Testis (tissue), 2 donors: ENCODE measurements at regions not wholly inside any gene's neighbourhood (a gene's known extent, or its start where the extent isn't known, plus 50 kb on each side); places are given as distances from the start of the nearest gene placed in this dataset.
"Not testable (repeated sequence)": the region's sequence is repeated elsewhere in the genome, so short reads cannot be mapped to it uniquely, and the experiment has no call there.

Experiments
- DNase-seq: peaks from one replicate; pipeline ENCODE4 v3.0.0-alpha.2; 2019
- H3K27ac ChIP-seq, 2 donors: fragments of 200-600 bp; sonication (generic); one replicate each; pipeline ENCODE4 v1.5.1; 2019
- H3K27me3 ChIP-seq: fragments of 200-600 bp; sonication (generic); one replicate; pipeline ENCODE4 v1.5.1; 2019
- H3K36me3 ChIP-seq: fragments of 200-600 bp; sonication (generic); one replicate; pipeline ENCODE4 v1.5.1; 2017; ENCODE audit warnings: low read depth; ENCODE audit errors: missing control alignments
- H3K4me1 ChIP-seq: fragments of 200-600 bp; sonication (generic); one replicate; pipeline ENCODE4 v1.5.1; 2019
- H3K4me3 ChIP-seq, 2 donors: fragments of 200-600 bp; sonication (generic); one replicate each; pipeline ENCODE4 v1.5.1; 2017 to 2019
- H3K9me3 ChIP-seq: fragments of 200-600 bp; sonication (generic); one replicate; pipeline ENCODE4 v1.5.1; 2017
- WGBS, 2 donors: methylation state at CpG; one replicate each; pipeline ENCODE4 v1.1.5; 2018; 5-methylcytosine and 5-hydroxymethylcytosine counted together
- intact Hi-C: fragments of 100-400 bp; cut with DNase I; formaldehyde crosslinking; loops from one replicate; pipeline ENCODE4 v1.15.1; 2023; ENCODE audit warnings: low total_unique reads

GRCh38 chr1:143803095-143803494, 168.7 kb downstream of the FAM72C start:
- H3K36me3 ChIP-seq, H3K27me3 ChIP-seq, H3K27ac ChIP-seq, intact Hi-C loops, DNase-seq, H3K9me3 ChIP-seq, H3K4me3 ChIP-seq, H3K4me1 ChIP-seq: not testable (repeated sequence)
- WGBS, 2 donors = no CpG with 5 or more reads among the region's 13 CpGs

- H3K27me3 ChIP-seq, H3K4me3 ChIP-seq, DNase-seq, H3K27ac ChIP-seq, H3K4me1 ChIP-seq, intact Hi-C loops, H3K9me3 ChIP-seq, H3K36me3 ChIP-seq: not testable (repeated sequence)
- WGBS, 2 donors = no CpG with 5 or more reads among the region's 22 CpGs
These were observed 172.1 kb downstream of the FAM72C start for GRCh38 chr1:143799568-143800187.

GRCh38 chr1:143796369-143796768, 175.4 kb downstream of the FAM72C start:
- H3K36me3 ChIP-seq, intact Hi-C loops, H3K4me3 ChIP-seq, H3K9me3 ChIP-seq, H3K4me1 ChIP-seq, DNase-seq, H3K27ac ChIP-seq, H3K27me3 ChIP-seq: not testable (repeated sequence)
- WGBS, 2 donors = no CpG with 5 or more reads among the region's 3 CpGs

GRCh38 chr1:143792047-143792937, 179.5 kb downstream of the FAM72C start:
- H3K27ac ChIP-seq, H3K4me1 ChIP-seq, H3K27me3 ChIP-seq, DNase-seq, intact Hi-C loops, H3K4me3 ChIP-seq, H3K36me3 ChIP-seq, H3K9me3 ChIP-seq: not testable (repeated sequence)
- no CpG with 5 or more reads among the region's 57 CpGs for WGBS, 2 donors

GRCh38 chr1:143786381-143786780, 185.4 kb downstream of the FAM72C start:
- H3K4me3 ChIP-seq, H3K9me3 ChIP-seq, H3K36me3 ChIP-seq, DNase-seq, H3K27ac ChIP-seq, H3K4me1 ChIP-seq, H3K27me3 ChIP-seq, intact Hi-C loops: not testable (repeated sequence)
- WGBS, 2 donors = no CpG with 5 or more reads among the region's 3 CpGs

GRCh38 chr1:143785883-143786282, 185.9 kb downstream of the FAM72C start:
- intact Hi-C loops, H3K27ac ChIP-seq, DNase-seq, H3K4me1 ChIP-seq, H3K4me3 ChIP-seq, H3K27me3 ChIP-seq, H3K9me3 ChIP-seq, H3K36me3 ChIP-seq: not testable (repeated sequence)
- WGBS, 2 donors = no CpG with 5 or more reads among the region's 7 CpGs

- H3K27ac ChIP-seq, DNase-seq, intact Hi-C loops, H3K36me3 ChIP-seq, H3K27me3 ChIP-seq, H3K4me3 ChIP-seq, H3K9me3 ChIP-seq, H3K4me1 ChIP-seq: not testable (repeated sequence)
- WGBS, 2 donors = no CpG with 5 or more reads among the region's 11 CpGs
These were observed 187.4 kb downstream of the FAM72C start for GRCh38 chr1:143784239-143784882.

GRCh38 chr1:143778178-143778577, 193.6 kb downstream of the FAM72C start:
- H3K27me3 ChIP-seq, intact Hi-C loops, H3K36me3 ChIP-seq, H3K9me3 ChIP-seq, DNase-seq, H3K27ac ChIP-seq, H3K4me3 ChIP-seq, H3K4me1 ChIP-seq: not testable (repeated sequence)
- no CpG with 5 or more reads among the region's 1 CpG for WGBS, 2 donors

- 78 to 80% methylated on average over 2 of the region's 2 CpGs for WGBS, 2 donors
- H3K4me1 ChIP-seq, H3K36me3 ChIP-seq, H3K4me3 ChIP-seq, intact Hi-C loops, H3K9me3 ChIP-seq, H3K27me3 ChIP-seq, H3K27ac ChIP-seq, DNase-seq: not testable (repeated sequence)
These were observed 207.0 kb downstream of the FAM72C start for GRCh38 chr1:143764831-143765230.

GRCh38 chr1:143760366-143760765, 211.4 kb downstream of the FAM72C start:
- H3K9me3 ChIP-seq, H3K4me3 ChIP-seq, H3K4me1 ChIP-seq, DNase-seq, H3K27ac ChIP-seq, H3K27me3 ChIP-seq, intact Hi-C loops, H3K36me3 ChIP-seq: not testable (repeated sequence)
- 26 to 57% methylated on average over 4 to 6 of the region's 7 CpGs for WGBS, 2 donors

GRCh38 chr1:143755961-143756360, 215.8 kb downstream of the FAM72C start:
- WGBS, 2 donors = 9 to 34% methylated on average over 3 of the region's 3 CpGs
- H3K36me3 ChIP-seq, H3K27ac ChIP-seq, H3K9me3 ChIP-seq, DNase-seq, H3K4me1 ChIP-seq, H3K4me3 ChIP-seq, H3K27me3 ChIP-seq, intact Hi-C loops: not testable (repeated sequence)
